ENCODE measurements at regions not wholly inside any gene's neighbourhood (a gene's known extent, or its start where the extent isn't known, plus 50 kb on each side); places are given as distances from the start of the nearest gene placed in this dataset.

DNA sequence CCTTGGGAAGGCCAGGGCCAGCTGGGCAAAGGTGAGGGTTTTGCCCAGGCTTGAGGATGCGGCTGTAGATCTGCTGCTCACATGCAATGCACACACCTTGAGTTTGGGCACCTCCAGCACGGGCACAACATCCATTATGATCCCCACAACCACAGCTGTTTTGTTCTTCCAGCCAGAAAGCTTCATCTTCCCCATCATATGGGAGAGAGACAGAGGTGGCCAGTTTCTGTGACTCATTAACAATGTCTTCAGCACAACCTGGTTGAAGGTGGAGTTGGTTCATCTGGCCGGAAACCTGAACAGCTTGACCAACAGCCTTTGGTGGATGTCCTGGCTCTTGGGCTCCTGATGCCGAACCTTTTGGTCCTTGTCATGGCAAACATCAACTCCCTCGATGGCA, 163.7 kb upstream of the CCND2 start:
- H3K4me3 ChIP-seq (replicated peaks in 1 of 3; ENCODE audit: insufficient read depth in 1 of 3, low read depth in 1 of 3, low read length in 3 of 3), result no peak overlapping the region
- dilution Hi-C loops (cut with MboI; ENCODE audit: extremely low pct_ligation_motif_present, low sequenced_read_pairs) (no loop called here), intact Hi-C loops (cut with micrococcal nuclease) (no loop called here)
- H3K27ac ChIP-seq (ENCODE audit: insufficient read depth, low read depth, low read length), result no peak overlapping the region
- TF ChIP-seq MYC (IDR thresholded peaks at IDR 0.05; ENCODE audit: low read depth, low read length) (no peak), POLR2A (IDR thresholded peaks at IDR 0.05; ENCODE audit: low read depth, low read length) (no peak), GATA2 (IDR thresholded peaks at IDR 0.05; ENCODE audit: insufficient read depth, insufficient read length, low read depth, low read length) (no peak)
- TF ChIP-seq, protein P1, sequence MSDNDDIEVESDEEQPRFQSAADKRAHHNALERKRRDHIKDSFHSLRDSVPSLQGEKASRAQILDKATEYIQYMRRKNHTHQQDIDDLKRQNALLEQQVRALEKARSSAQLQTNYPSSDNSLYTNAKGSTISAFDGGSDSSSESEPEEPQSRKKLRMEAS (IDR thresholded peaks at IDR 0.05; ENCODE audit: insufficient read depth, insufficient read length), result no peak
- TF ChIP-seq, protein P2, sequence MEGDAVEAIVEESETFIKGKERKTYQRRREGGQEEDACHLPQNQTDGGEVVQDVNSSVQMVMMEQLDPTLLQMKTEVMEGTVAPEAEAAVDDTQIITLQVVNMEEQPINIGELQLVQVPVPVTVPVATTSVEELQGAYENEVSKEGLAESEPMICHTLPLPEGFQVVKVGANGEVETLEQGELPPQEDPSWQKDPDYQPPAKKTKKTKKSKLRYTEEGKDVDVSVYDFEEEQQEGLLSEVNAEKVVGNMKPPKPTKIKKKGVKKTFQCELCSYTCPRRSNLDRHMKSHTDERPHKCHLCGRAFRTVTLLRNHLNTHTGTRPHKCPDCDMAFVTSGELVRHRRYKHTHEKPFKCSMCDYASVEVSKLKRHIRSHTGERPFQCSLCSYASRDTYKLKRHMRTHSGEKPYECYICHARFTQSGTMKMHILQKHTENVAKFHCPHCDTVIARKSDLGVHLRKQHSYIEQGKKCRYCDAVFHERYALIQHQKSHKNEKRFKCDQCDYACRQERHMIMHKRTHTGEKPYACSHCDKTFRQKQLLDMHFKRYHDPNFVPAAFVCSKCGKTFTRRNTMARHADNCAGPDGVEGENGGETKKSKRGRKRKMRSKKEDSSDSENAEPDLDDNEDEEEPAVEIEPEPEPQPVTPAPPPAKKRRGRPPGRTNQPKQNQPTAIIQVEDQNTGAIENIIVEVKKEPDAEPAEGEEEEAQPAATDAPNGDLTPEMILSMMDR (IDR thresholded peaks at IDR 0.05; ENCODE audit: extremely low read depth in 1 of 2, insufficient read depth in 1 of 2, low read depth in 1 of 2, low read length in 2 of 2), result no peak
- no peaks in the 10 kb centered on the region for H3K79me2 ChIP-seq (ENCODE audit: control insufficient read depth, insufficient read depth, low read length)
- H4K20me1 ChIP-seq (replicated peaks; ENCODE audit: control insufficient read depth, extremely low read depth, insufficient read depth, low read length), result no peaks in the 10 kb centered on the region
- no peaks in the 10 kb centered on the region for H3K9me3 ChIP-seq (replicated peaks; ENCODE audit: control insufficient read depth, insufficient read depth, low read length)
- peaks cover 0 to 5% of the 10 kb centered on the region in 2 experiments for H3K27me3 ChIP-seq (ENCODE audit: control insufficient read depth in 2 of 2, insufficient read depth in 2 of 2, low read length in 2 of 2)
- POLR2A ChIA-PET, result no interaction called here
- H3K9me1 ChIP-seq (replicated peaks; ENCODE audit: control insufficient read depth, extremely low read depth, insufficient read depth, low read length), result no peaks in the 10 kb centered on the region
- no peak overlapping the region for H2AFZ ChIP-seq (ENCODE audit: low read depth, low read length)
- CTCF ChIA-PET, result interaction anchor here (2.5 kb wide), 1 partner anchor 167 kb away, joined by 25 read pairs; no protein-coding TSS in a partner anchor
- no TSS peak for BruUV-seq (replicated peaks)
- DNase-seq (ENCODE audit: low read depth, low spot score) (no peak), FAIRE-seq (no peak)
- no peak overlapping the region for H3K4me2 ChIP-seq (ENCODE audit: insufficient read depth, low read length)
- H3K9ac ChIP-seq (replicated peaks; ENCODE audit: extremely low read depth, insufficient read depth, low read length), result no peak overlapping the region
- no peaks in the 10 kb centered on the region for H3K36me3 ChIP-seq (ENCODE audit: control insufficient read depth in 2 of 2, extremely low read depth in 1 of 2, insufficient read depth in 2 of 2, low read length in 2 of 2)
- H3K4me1 ChIP-seq (ENCODE audit: control insufficient read depth, extremely low read depth, insufficient read depth, low read length), result no peaks in the 10 kb centered on the region

DNA sequence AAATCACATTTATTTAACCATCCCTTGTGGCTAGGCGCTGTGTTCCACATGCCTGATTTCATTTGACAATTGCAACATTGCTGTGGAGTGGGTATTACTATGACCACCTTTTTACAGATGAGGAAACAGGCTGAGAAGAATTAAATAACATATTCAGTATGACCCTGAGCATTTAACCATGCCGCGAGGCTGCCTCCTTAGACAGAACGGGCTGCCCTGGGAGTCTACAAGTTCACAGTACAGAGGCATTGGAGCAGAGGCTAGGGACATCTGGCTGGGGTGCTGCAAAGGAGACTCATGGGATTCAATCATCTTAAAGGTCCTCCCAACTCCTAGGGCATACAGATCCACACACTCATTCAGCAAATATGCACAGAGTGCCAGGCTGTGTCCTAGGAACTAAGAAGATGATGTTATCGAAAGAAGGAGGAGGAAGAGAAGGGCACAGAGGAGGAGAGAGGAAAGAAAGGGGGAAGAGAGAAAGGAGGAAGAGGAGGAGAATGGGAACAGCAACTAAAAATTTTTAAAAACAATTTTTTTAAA, 164.7 kb upstream of the CCND2 start:
- no TSS peak for BruUV-seq (replicated peaks)
- intact Hi-C loops (cut with micrococcal nuclease), result no loop called here
- H3K4me1 ChIP-seq (ENCODE audit: control insufficient read depth, extremely low read depth, insufficient read depth, low read length), result no peaks in the 10 kb centered on the region

More for the DNA sequence above, 164.7 kb upstream of the CCND2 start:
- TF ChIP-seq, protein P1 (IDR thresholded peaks at IDR 0.05; ENCODE audit: insufficient read depth, insufficient read length), result no peak
- no peak for TF ChIP-seq MYC (IDR thresholded peaks at IDR 0.05; ENCODE audit: low read depth, low read length)
- TF ChIP-seq, protein P2 (IDR thresholded peaks at IDR 0.05; ENCODE audit: extremely low read depth in 1 of 2, insufficient read depth in 1 of 2, low read depth in 1 of 2, low read length in 2 of 2), result no peak
- H3K79me2 ChIP-seq (ENCODE audit: control insufficient read depth, insufficient read depth, low read length), result no peaks in the 10 kb centered on the region
- no peak overlapping the region for H3K27ac ChIP-seq (ENCODE audit: insufficient read depth, low read depth, low read length)
- DNase-seq (ENCODE audit: low read depth, low spot score) (no peak), FAIRE-seq (no peak)
- no peak overlapping the region for H3K4me2 ChIP-seq (ENCODE audit: insufficient read depth, low read length)
- no peaks in the 10 kb centered on the region for H3K36me3 ChIP-seq (ENCODE audit: control insufficient read depth in 2 of 2, extremely low read depth in 1 of 2, insufficient read depth in 2 of 2, low read length in 2 of 2)
- ChIA-PET POLR2A (no interaction called here), CTCF (interaction anchor here (1.5 to 5.8 kb wide), 2 partner anchors 162 to 169 kb away, joined by 8 to 191 read pairs; no protein-coding TSS in a partner anchor)
- no peaks in the 10 kb centered on the region for H3K9me3 ChIP-seq (replicated peaks; ENCODE audit: control insufficient read depth, insufficient read depth, low read length)
- dilution Hi-C loops (cut with MboI; ENCODE audit: extremely low pct_ligation_motif_present, low sequenced_read_pairs), result no loop called here
- H3K9me1 ChIP-seq (replicated peaks; ENCODE audit: control insufficient read depth, extremely low read depth, insufficient read depth, low read length), result no peaks in the 10 kb centered on the region
- no peak overlapping the region for H3K4me3 ChIP-seq (replicated peaks in 1 of 3; ENCODE audit: insufficient read depth in 1 of 3, low read depth in 1 of 3, low read length in 3 of 3)
- no peak overlapping the region for H3K9ac ChIP-seq (replicated peaks; ENCODE audit: extremely low read depth, insufficient read depth, low read length)
- peaks cover 0 to 5% of the 10 kb centered on the region in 2 experiments for H3K27me3 ChIP-seq (ENCODE audit: control insufficient read depth in 2 of 2, insufficient read depth in 2 of 2, low read length in 2 of 2)
- no peak overlapping the region for H2AFZ ChIP-seq (ENCODE audit: low read depth, low read length)
- H4K20me1 ChIP-seq (replicated peaks; ENCODE audit: control insufficient read depth, extremely low read depth, insufficient read depth, low read length), result no peaks in the 10 kb centered on the region

All from endothelial cell of umbilical vein (primary cell).